C4-2B (cell line): ENCODE measurements at regions not wholly inside any gene's neighbourhood (a gene's known extent, or its start where the extent isn't known, plus 50 kb on each side); places are given as distances from the start of the nearest gene placed in this dataset.

Experiments used
- H3K27ac ChIP-seq: fragments of 450-650 bp; 2 replicates; pipeline ENCODE4 v1.5.1; 2017
- CTCF ChIP-seq: fragments of 450-650 bp; conservative IDR thresholded peaks from 2 replicates; pipeline ENCODE4 v1.5.1; 2017; ENCODE audit warnings: mild to moderate bottlenecking
- ZFX ChIP-seq: fragments of 450-650 bp; IDR thresholded peaks from 2 replicates; pipeline ENCODE4 v1.6.1; 2017

- H3K27ac ChIP-seq: no peak overlapping the region
- TF ChIP-seq ZFX: no peak
- no peak for TF ChIP-seq CTCF
These were observed 441.4 kb upstream of the COBL start for GRCh38 chr7:51757960-51758359.

- TF ChIP-seq CTCF: peak; percentile 54
- TF ChIP-seq ZFX: no peak
- no peak overlapping the region for H3K27ac ChIP-seq
These were observed 416.3 kb upstream of the COBL start for GRCh38 chr7:51732951-51733350.

GRCh38 chr7:51732116-51732515 is 415.5 kb upstream of the COBL start:
- no peak overlapping the region for H3K27ac ChIP-seq
- no peak for TF ChIP-seq CTCF
- no peak for TF ChIP-seq ZFX

DNA sequence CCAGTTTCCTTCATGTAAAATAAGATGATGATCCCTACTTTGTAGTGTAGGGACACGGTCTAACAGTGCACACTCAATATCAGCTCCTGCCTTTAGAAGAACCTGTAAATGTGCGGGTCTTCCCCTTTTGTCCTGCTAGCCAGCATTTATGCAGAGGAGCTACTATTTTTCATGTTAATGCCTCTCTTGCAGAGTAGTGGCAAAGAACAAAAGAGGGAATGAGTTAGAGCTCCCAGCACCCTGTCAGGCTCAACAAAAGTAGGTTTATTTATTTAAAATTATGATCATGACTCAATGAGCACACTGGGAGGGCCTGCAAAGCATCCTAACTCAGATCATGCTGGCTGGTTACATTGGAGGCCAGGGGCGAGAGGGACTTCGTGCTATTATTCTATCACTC is 414.5 kb upstream of the COBL start:
- no peak overlapping the region for H3K27ac ChIP-seq
- TF ChIP-seq ZFX: no peak
- TF ChIP-seq CTCF: no peak

DNA sequence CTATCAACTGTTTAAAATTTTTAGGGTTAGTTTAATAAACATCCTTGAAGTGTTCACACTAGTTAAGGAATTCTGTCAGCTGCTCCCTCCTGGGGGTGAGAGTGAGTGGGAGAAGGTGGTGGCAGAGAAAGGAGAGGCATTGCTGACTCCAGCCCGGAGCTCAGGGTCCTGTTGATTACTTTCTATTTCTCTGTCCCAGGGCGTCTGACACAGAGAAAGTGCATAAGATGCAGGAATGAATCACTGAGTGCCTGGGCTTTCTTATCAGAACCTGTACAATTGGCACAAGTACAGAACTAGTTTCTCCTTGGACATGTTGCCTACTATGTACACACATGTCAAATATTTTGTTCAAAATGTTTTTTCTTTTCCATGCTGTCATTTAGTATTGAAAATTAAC is 410.8 kb upstream of the COBL start:
- TF ChIP-seq CTCF: no peak
- no peak for TF ChIP-seq ZFX
- no peak overlapping the region for H3K27ac ChIP-seq

- H3K27ac ChIP-seq: no peak overlapping the region
- no peak for TF ChIP-seq CTCF
- no peak for TF ChIP-seq ZFX
These were observed 390.2 kb upstream of the COBL start for GRCh38 chr7:51706851-51707250.

GRCh38 chr7:51705701-51706100 is 389.1 kb upstream of the COBL start:
- no peak overlapping the region for H3K27ac ChIP-seq
- TF ChIP-seq ZFX (no peak), CTCF (no peak)

DNA sequence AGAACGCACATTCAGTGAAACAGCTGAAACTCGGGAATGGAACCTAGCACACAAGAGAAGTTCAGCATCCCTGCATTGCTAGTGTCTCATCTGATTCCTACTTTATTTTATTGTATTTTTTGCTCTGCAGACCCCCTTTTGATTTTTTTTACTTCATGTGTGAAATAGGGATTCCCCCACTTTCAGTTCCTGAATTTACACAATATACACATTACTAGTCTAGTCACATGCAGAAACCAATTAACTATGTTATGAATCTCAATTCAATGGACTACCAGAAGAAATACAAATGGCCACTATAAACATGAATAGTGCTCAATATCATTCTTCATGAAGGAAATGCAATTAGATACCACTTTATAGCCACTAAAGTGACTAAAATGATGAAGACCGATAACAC is 386.1 kb upstream of the COBL start:
- no peak overlapping the region for H3K27ac ChIP-seq
- TF ChIP-seq ZFX: no peak
- no peak for TF ChIP-seq CTCF
